ENCODE measurements at regions not wholly inside any gene's neighbourhood (a gene's known extent, or its start where the extent isn't known, plus 50 kb on each side); places are given as distances from the start of the nearest gene placed in this dataset.

- no peak for DNase-seq (ENCODE audit: low spot score in 2 of 2, unreplicated experiment in 2 of 2)
- H3K27ac Mint-ChIP-seq: no peak overlapping the region
- no peaks in the 10 kb centered on the region for H3K4me1 Mint-ChIP-seq
- TF ChIP-seq, protein P1, sequence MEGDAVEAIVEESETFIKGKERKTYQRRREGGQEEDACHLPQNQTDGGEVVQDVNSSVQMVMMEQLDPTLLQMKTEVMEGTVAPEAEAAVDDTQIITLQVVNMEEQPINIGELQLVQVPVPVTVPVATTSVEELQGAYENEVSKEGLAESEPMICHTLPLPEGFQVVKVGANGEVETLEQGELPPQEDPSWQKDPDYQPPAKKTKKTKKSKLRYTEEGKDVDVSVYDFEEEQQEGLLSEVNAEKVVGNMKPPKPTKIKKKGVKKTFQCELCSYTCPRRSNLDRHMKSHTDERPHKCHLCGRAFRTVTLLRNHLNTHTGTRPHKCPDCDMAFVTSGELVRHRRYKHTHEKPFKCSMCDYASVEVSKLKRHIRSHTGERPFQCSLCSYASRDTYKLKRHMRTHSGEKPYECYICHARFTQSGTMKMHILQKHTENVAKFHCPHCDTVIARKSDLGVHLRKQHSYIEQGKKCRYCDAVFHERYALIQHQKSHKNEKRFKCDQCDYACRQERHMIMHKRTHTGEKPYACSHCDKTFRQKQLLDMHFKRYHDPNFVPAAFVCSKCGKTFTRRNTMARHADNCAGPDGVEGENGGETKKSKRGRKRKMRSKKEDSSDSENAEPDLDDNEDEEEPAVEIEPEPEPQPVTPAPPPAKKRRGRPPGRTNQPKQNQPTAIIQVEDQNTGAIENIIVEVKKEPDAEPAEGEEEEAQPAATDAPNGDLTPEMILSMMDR (IDR thresholded peaks at IDR 0.05; ENCODE audit: unreplicated experiment): no peak
- H3K4me3 Mint-ChIP-seq: no peak overlapping the region
- H3K27me3 Mint-ChIP-seq (ENCODE audit: low read depth): peaks cover 27% of the 10 kb centered on the region
- H3K9me3 Mint-ChIP-seq: peaks cover 19% of the 10 kb centered on the region
- H3K36me3 Mint-ChIP-seq: no peaks in the 10 kb centered on the region
Measured at GRCh38 chr9:88596376-88596775, 61.4 kb downstream of the NXNL2 start.

DNA sequence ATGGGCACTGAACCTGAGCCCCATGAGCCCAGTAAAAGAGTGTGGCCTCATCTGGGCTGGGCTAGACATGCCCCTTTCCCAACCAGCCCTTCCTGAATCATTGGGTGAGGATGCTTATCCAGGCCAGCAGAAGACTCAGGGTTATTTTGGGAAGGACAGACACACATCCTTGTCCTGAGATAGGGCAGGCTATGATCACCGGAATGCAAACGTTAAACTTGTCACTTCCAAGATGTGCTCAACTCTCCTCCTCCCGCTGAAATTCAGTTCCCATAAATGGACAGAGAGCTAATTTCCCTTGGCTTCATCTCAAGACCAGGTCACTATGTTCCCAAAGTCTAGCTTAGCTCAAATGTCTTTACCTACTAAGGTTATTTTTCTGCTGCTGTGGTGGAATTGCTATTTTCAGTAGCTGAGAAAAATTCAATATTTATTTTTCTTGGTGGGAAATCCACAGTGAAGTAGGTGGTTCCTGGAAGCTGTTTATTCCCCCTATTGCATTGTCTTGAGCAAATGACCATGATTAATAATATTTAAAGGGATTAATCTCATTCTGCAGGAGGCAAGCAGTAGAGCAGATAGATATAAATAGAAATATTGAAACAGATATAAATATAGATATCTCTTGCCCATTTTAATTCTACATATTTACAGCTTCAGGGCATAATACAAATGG, 70.0 kb downstream of the NXNL2 start:
- DNase-seq (ENCODE audit: low spot score in 2 of 2, unreplicated experiment in 2 of 2): no peak
- no peak overlapping the region for H3K4me3 Mint-ChIP-seq

DNA sequence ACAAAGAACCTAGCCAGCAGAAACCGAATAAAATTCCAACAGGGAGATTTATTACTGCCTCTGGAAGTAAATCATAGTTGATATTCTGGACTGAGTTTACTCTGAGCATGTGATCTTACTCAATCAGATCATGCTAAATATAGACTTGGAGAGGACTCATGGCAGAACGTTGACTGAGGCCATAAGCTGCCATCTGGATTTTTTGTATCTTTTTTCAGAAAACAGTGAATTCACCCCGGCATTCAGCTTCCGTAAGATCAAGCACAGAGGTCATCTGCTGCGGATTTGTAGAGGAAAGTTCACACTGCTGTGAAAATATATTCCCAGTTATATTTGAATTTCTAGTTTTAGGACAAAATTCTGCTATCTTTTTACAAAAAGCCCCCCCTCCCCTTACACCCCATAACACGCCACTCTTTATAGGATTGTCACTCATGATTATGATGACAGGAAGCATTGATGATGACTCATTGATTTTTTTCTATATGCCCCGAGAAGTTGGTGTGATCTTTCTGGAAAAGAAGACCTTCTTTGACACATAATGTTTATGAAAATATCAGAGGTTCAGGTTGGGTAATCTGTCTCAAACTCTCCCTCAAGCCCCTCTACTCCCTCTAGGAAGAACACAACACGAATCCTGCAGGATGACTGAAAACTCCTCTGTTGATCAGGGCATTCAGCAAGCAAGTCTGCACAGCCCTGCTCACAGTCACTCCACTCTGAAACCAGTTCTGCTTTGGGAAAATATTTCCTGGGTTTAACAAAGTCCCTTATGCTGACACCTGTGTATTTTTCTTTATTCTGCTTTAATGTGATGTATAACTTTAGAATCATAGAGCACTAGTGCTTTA, 70.8 kb downstream of the NXNL2 start:
- Mint-ChIP-seq H3K9me3 (peaks cover 23% of the 10 kb centered on the region), H3K27me3 (ENCODE audit: low read depth) (peaks cover 15% of the 10 kb centered on the region), H3K4me1 (peaks cover 11% of the 10 kb centered on the region), H3K36me3 (no peaks in the 10 kb centered on the region), H3K27ac (peak overlapping the region; percentile 10), H3K4me3 (no peak overlapping the region)
- TF ChIP-seq, protein P1 (IDR thresholded peaks at IDR 0.05; ENCODE audit: unreplicated experiment): no peak
- no peak for DNase-seq (ENCODE audit: low spot score in 2 of 2, unreplicated experiment in 2 of 2)

More for the DNA sequence above, 70.0 kb downstream of the NXNL2 start:
- H3K4me1 Mint-ChIP-seq: peaks cover 11% of the 10 kb centered on the region
- H3K36me3 Mint-ChIP-seq: no peaks in the 10 kb centered on the region
- H3K27ac Mint-ChIP-seq: no peak overlapping the region
- peaks cover 23% of the 10 kb centered on the region for H3K9me3 Mint-ChIP-seq
- TF ChIP-seq, protein P1 (IDR thresholded peaks at IDR 0.05; ENCODE audit: unreplicated experiment): no peak
- peaks cover 21% of the 10 kb centered on the region for H3K27me3 Mint-ChIP-seq (ENCODE audit: low read depth)

DNA sequence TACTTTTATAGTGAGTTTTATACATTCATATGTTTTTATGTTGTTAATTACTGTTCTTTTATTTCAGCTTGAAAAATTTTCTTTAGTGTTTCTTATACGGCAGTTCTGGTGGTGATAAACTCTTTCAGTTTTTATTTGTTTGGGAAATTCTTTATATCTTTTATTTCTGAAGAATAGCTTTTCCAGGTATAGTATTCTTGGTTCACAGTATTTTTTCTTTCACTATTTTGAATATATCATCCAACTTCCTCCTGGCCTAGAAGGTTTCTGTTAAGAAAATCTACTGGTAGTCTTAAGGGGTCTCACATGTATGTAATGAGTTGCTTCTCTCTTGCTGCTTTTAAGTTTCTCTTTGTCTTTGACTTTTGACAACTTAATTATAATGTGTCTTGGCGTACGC, 79.4 kb downstream of the NXNL2 start:
- TF ChIP-seq, protein P1 (IDR thresholded peaks at IDR 0.05; ENCODE audit: unreplicated experiment): no peak
- Mint-ChIP-seq H3K4me3 (no peak overlapping the region), H3K4me1 (no peaks in the 10 kb centered on the region), H3K27me3 (ENCODE audit: low read depth) (peaks cover 4% of the 10 kb centered on the region), H3K27ac (no peak overlapping the region), H3K9me3 (peaks cover 39% of the 10 kb centered on the region), H3K36me3 (peaks cover 8% of the 10 kb centered on the region)
- no peak for DNase-seq (ENCODE audit: low spot score in 2 of 2, unreplicated experiment in 2 of 2)

DNA sequence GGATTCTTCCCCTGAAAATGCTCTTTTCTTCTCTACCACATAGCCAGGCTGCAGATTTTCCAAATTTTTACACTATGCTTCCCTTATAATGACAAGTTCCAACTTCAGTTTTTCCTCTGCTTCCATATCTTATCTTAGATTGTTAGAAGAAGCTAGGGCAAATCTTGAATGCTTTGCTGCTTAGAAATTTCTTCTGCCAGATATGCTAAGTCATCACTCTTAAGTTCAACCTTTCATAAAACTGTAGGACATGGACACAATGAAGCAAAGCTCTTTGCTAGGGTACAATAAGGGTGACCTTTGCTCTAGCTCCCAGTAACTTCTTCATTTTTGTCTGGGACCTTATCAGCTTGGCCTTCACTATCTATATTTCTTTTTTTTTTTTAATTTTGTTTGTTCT, 88.7 kb downstream of the NXNL2 start:
- no peaks in the 10 kb centered on the region for H3K27me3 Mint-ChIP-seq (ENCODE audit: low read depth)
- no peak overlapping the region for H3K4me3 Mint-ChIP-seq
- TF ChIP-seq, protein P1 (IDR thresholded peaks at IDR 0.05; ENCODE audit: unreplicated experiment): no peak
- peaks cover 20% of the 10 kb centered on the region for H3K9me3 Mint-ChIP-seq
- no peaks in the 10 kb centered on the region for H3K4me1 Mint-ChIP-seq
- no peaks in the 10 kb centered on the region for H3K36me3 Mint-ChIP-seq
- DNase-seq (ENCODE audit: low spot score in 2 of 2, unreplicated experiment in 2 of 2): no peak
- no peak overlapping the region for H3K27ac Mint-ChIP-seq
